ENCODE measurements at regions not wholly inside any gene's neighbourhood (a gene's known extent, or its start where the extent isn't known, plus 50 kb on each side); places are given as distances from the start of the nearest gene placed in this dataset.

DNA sequence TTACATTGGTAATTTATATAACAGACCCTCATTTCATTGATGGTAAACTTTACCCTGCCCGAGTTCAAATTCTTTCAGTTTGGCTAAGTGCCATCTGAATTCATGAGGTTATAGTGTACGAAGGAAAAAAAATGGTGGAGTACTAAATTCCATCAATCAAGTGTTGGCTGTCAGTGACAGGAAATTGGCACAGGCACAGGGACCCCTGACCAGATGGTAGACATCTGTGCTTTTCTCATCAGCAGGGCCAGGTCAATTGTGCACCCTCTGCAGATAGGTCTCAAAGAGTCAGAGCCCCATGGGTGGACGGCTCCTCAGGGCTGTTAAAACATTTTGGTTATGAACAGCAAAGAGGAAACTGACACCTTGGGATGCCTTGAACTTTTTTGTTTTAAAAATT, 439.2 kb downstream of the SETBP1 start:
- DNase-seq (ENCODE audit: low read depth in 1 of 2, low spot score in 1 of 2), result no peak

DNA sequence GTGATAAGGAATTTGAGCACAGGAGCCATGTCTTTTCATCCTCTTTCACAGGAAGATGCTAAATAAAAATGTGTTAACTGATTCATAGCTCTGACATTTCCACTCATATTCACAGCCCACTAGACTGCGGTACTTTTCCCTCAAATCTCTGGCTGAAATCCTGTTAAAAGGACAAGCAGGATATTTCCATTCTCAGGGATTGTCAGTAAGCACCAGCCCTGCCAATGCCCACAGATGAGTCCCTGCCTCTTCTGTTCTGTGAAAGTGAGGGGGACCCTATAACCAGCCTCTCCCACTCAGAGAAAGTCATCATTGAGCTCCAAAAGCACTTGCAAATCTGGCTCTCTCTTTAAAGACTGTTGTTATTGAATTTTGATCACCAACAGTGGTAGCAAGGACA, 440.5 kb downstream of the SETBP1 start:
- DNase-seq (ENCODE audit: low read depth in 1 of 2, low spot score in 1 of 2), result no peak

- DNase-seq (ENCODE audit: low read depth in 1 of 2, low spot score in 1 of 2), result no peak
Observed at GRCh38 chr18:45122506-45122905, 441.8 kb downstream of the SETBP1 start.

DNA sequence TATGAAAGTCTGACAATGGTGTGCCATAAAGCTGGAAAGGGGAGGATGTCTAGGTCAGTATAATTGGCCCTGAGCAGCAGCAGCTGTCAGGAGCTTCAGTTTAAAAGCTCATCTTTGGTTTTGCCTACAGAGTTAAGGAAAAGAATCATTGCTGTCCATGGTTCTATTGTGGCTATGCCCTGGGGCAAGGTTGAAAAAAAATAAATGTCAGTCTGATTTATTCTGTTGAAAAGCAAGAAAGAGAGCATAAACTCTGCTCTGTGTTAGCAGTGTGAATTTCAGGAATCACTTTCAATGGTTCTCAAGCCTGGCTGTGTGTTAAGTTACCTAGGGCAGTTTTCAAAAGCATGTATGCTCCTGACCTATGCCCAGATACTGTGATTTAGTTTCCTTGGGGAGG, 446.7 kb downstream of the SETBP1 start:
- no peak for DNase-seq (ENCODE audit: low read depth in 1 of 2, low spot score in 1 of 2)

- no peak for DNase-seq (ENCODE audit: low read depth in 1 of 2, low spot score in 1 of 2)
Observed at GRCh38 chr18:45133276-45133675, 452.6 kb downstream of the SETBP1 start.

GRCh38 chr18:45136381-45137086, 455.8 kb downstream of the SETBP1 start:
- no peak for DNase-seq (ENCODE audit: low read depth in 1 of 2, low spot score in 1 of 2)

DNA sequence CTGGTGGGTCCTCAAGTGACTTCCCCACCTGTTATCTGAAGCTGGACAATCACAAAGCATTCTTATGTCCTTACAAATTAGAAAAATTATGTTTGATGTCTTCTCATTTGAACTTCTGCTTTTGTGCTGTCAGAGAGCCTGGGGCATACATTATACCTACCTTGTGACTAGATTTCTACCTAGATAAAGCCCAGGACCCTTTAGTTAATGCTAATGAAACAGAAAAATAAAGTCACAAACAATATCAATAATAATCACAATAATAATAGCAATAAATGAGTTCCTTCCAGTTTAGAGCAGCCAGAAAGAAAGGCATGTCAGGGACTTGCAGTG, 456.4 kb downstream of the SETBP1 start:
- DNase-seq (ENCODE audit: low read depth in 1 of 2, low spot score in 1 of 2), result no peak

- DNase-seq (ENCODE audit: low read depth in 1 of 2, low spot score in 1 of 2), result no peak
Observed at GRCh38 chr18:45139478-45139877, 458.8 kb downstream of the SETBP1 start.

- no peak for DNase-seq (ENCODE audit: low read depth in 1 of 2, low spot score in 1 of 2)
Observed at GRCh38 chr18:45142868-45143267, 462.2 kb downstream of the SETBP1 start.

- no peak for DNase-seq (ENCODE audit: low read depth in 1 of 2, low spot score in 1 of 2)
Observed at GRCh38 chr18:45149712-45150111, 465.6 kb upstream of the SLC14A2 start.

DNA sequence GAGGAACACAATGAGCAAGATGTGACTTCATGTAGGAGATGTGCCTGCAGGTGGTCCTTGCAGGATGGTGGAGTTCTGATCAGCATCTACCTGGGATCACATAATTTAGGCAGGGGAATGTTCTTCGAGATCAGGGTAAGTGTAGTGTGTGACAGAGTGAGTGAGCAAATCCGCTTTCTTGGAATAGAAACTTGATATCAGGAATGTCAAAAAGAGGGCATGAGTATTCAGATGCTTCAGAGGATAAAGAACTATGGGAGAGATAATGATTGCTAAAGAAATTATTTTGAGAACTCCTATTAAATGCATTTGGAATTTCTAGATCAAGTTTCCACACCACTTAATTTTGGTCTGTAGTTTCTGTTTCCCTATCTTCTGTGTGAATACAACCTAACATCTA, 463.6 kb upstream of the SLC14A2 start:
- no peak for DNase-seq (ENCODE audit: low read depth in 1 of 2, low spot score in 1 of 2)

- no peak for DNase-seq (ENCODE audit: low read depth in 1 of 2, low spot score in 1 of 2)
Observed at GRCh38 chr18:45155526-45155925, 459.8 kb upstream of the SLC14A2 start.

DNA sequence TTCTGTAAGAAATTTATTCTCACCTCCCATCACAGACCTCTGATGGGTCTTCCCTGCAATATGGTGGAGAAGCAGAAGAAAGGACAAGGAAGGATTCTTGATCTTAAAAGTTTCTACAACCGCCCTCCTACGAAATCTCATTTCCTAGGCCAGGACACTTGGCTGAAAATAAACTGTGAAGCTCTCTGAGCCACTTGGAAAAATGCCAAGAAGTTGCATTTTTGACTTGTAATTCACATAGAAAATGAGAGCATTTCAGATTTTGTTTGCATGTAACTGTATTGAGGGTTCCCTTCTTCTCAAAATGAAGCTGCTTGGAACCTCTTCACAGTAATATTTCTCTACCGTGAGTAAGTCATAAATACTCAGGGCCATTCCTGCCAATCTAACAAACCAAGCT, 458.3 kb upstream of the SLC14A2 start:
- no peak for DNase-seq (ENCODE audit: low read depth in 1 of 2, low spot score in 1 of 2)

DNA sequence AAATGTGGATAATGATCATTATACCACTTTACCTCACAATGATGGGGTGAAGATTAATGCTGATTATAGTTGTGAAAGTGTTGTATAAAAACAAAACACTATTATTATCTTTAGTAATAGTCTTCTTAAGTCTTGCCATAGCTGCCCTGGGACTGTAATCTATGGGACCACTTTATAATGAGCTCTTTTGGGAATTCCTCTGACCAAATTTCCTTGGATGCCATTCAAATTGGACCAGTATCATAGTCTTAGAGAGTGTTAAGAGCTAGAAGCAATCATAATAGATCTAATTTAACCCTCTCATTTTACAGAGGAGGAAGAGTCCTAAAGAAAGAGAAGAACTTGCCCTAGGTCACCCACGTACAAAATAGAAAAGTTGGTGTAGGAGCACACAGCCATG, 457.7 kb upstream of the SLC14A2 start:
- DNase-seq (ENCODE audit: low read depth in 1 of 2, low spot score in 1 of 2), result no peak

GRCh38 chr18:45161850-45162249, 453.4 kb upstream of the SLC14A2 start:
- DNase-seq (ENCODE audit: low read depth in 1 of 2, low spot score in 1 of 2), result no peak

- no peak for DNase-seq (ENCODE audit: low read depth in 1 of 2, low spot score in 1 of 2)
Observed at GRCh38 chr18:45163871-45164270, 451.4 kb upstream of the SLC14A2 start.

- no peak for DNase-seq (ENCODE audit: low read depth in 1 of 2, low spot score in 1 of 2)
Observed at GRCh38 chr18:45164551-45164950, 450.7 kb upstream of the SLC14A2 start.

- DNase-seq (ENCODE audit: low read depth in 1 of 2, low spot score in 1 of 2), result no peak
Observed at GRCh38 chr18:45165176-45165713, 450.0 kb upstream of the SLC14A2 start.

GRCh38 chr18:45165871-45166270, 449.4 kb upstream of the SLC14A2 start:
- no peak for DNase-seq (ENCODE audit: low read depth in 1 of 2, low spot score in 1 of 2)

DNA sequence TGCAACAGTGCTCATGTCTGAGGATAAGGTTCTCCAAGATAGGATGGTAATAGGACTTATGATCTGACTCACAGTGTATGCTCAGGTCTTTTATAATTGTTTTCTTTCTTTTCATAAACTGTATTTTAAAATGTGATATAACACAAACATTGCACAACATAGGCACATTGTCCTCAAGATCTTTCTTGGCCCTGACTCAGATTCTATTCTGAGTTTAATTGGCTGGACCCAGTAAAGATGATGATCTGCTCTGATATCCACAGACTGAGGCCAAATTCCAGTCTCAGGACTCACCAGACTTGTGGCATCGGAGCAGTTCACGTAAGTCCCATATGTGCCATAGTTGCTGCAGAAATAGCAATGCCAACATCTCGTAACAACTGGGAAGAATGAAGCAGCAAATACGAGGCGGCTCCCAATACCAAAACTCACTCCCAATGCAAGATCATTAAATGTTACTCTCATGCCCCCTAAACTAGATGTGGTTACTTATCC, 448.9 kb upstream of the SLC14A2 start:
- no peak for DNase-seq (ENCODE audit: low read depth in 1 of 2, low spot score in 1 of 2)

GRCh38 chr18:45166836-45167551, 448.3 kb upstream of the SLC14A2 start:
- no peak for DNase-seq (ENCODE audit: low read depth in 1 of 2, low spot score in 1 of 2)

DNA sequence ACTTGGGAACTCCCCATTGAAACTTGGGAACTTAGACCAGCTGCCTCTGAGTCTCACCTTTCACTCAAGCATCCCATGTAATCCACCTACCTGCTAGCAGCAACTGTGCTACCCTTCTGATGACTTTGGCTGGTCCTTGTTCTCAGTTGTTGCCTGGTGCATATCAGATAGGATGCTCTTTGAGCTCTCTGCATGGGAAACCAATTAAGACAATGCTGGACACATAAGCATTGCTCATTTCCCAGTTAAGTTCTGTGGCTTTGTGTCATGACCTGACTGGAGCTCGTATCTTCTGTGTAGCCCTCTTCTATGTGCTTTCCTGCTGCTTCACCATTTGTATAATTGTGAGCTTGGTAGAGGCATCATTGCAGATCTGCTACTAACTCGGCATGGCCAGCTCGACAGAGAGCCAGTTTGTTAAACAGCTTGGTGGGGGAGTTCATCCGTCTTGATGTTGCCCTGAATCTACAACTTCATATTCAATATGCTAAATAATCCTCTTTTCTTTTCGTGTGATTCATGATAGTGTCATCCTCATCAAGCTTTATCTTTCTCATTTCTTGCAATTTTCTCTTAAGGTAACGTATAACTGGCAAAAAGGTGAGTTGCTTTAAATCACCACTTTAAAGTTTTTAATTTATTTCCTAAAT, 447.5 kb upstream of the SLC14A2 start:
- no peak for DNase-seq (ENCODE audit: low read depth in 1 of 2, low spot score in 1 of 2)

Measured in stimulated activated CD4-positive, alpha-beta T cell treated with anti-CD3 and anti-CD28 coated beads, Interleukin-15, amount 100 ng/mL, for 1 hour (primary cell).